GM12891 (cell line): ENCODE measurements at regions not wholly inside any gene's neighbourhood (a gene's known extent, or its start where the extent isn't known, plus 50 kb on each side); places are given as distances from the start of the nearest gene placed in this dataset.

ENCODE experiments used
- DNase-seq: peaks from one replicate; pipeline ENCODE4 v3.0.0; 2011; ENCODE audit warnings: low spot score; ENCODE audit not compliant: insufficient read length
- FAIRE-seq: peaks from 2 replicates; lab custom pipeline; 2011; peaks lifted over from hg19 to GRCh38; lab: Jason Lieb, UNC
- PAX5 ChIP-seq: IDR thresholded peaks from 2 replicates; pipeline ENCODE4 v1.6.1; 2011; ENCODE audit warnings: low read length, moderate library complexity, mild to moderate bottlenecking; ENCODE audit not compliant: insufficient read depth, severe bottlenecking
- POLR2A ChIP-seq: IDR thresholded peaks from 2 replicates; pipeline ENCODE4 v1.6.1; 2011; ENCODE audit warnings: low read depth, low read length, control low read depth
- POLR2AphosphoS5 ChIP-seq: IDR thresholded peaks from 2 replicates; pipeline ENCODE4 v1.6.1; 2011; ENCODE audit warnings: low read depth, low read length, control low read depth
- POU2F2 ChIP-seq: IDR thresholded peaks from 2 replicates; pipeline ENCODE4 v1.6.1; 2011; ENCODE audit warnings: low read depth, mild to moderate bottlenecking, control low read depth, low read length, moderate library complexity
- SPI1 ChIP-seq: IDR thresholded peaks from 2 replicates; pipeline ENCODE4 v1.6.1; 2011; ENCODE audit warnings: low read depth, low read length, control low read depth
- TAF1 ChIP-seq: IDR thresholded peaks from 2 replicates; pipeline ENCODE4 v1.6.1; 2011; ENCODE audit warnings: low read depth, low read length, control low read depth

DNA sequence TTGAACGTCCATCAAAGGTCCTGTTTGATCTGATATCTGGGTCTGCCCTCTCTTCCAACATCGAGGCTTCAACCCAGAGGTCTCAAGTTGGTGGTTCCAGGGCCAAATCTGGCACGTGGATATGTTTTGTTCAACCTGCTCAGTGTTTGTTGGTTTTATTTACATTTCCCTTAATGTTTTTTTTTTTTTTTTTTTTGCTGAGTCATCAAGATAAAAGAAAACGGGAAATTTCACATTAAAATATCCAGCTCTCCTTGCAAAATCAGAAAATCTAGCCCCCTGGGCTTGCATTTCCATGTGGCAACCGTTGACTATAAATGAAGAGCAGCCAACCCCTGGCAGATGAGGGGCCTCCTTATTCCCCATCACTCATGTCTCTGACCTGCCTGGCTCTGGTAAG lies 765.6 kb upstream of the TBX3 start:
- TF ChIP-seq POLR2AphosphoS5 (no peak), PAX5 (no peak)
- FAIRE-seq = no peak
- no peak for DNase-seq

DNA sequence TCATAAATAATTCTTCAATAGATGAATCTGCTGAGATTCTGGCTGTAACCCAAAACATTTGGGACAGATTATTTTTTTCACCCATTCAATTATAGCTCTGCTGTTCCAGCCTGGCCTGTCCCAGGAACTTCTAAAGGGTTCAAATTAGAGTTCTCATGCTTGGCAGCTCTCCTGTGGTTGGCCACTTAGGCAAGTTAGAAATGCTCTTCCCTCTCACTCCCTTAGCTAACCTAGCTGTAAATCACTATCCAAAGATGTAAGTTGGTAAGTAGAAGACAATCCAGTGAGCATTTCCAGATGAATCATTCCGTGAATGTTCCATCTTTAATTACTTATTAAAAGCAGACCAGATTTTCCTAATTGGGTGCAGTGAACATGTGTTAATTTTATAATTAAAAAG lies 760.4 kb upstream of the TBX3 start:
- DNase-seq = no peak
- no peak for TF ChIP-seq SPI1
- no peak for TF ChIP-seq POLR2AphosphoS5
- no peak for TF ChIP-seq POLR2A
- TF ChIP-seq TAF1 = no peak
- TF ChIP-seq PAX5 = no peak
- TF ChIP-seq POU2F2 = no peak
- FAIRE-seq = no peak

DNA sequence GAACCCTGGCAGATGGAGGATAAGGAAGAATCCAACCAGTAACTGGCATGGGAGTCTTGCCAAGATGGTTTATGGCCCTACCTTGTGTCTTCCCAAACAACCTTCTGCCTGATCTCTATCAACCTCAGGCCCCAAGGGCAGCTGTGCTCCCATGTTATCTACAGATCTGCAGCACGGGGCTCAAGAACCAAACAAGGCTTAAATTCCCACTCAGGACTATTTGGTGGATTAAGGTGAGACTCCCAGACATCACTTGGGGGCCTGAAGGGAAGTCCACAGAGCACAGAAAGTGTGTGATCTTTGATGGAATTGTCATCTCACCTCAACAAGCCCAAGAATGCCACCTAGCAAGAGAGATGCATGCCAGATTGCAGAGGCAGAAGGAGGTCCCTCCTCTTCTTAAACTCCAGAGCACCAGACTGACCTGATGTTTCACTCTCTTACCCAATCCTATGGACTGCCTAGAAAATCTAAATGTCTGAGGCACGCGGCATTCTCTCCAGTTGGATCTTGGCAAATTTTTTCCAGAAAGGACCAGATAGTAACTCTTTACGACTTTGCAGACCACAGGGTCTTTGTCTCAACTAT lies 759.5 kb upstream of the TBX3 start:
- no peak for FAIRE-seq
- no peak for DNase-seq
- no peak for TF ChIP-seq POLR2AphosphoS5

DNA sequence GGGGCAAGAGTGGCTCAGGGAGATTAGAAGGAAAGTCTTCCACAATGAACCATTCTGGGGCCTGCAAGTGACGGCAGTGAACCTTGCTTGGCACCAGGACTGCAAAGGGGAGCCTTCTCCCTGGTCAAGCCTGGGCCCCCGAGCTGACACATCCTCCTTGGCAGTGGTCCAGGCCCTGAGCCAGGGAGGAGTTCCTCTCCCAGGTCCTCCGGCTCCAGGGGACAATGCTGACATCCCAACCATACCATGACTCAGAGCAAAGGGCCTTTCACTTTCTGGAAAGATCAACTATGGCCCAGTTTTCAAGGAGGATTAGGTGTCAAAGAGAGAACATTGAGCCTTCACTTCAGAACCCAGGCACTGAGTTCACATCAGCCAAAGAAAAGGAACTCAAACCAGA lies 756.5 kb upstream of the TBX3 start:
- FAIRE-seq (no peak), DNase-seq (no peak)
- TF ChIP-seq TAF1 = no peak
- no peak for TF ChIP-seq POU2F2

DNA sequence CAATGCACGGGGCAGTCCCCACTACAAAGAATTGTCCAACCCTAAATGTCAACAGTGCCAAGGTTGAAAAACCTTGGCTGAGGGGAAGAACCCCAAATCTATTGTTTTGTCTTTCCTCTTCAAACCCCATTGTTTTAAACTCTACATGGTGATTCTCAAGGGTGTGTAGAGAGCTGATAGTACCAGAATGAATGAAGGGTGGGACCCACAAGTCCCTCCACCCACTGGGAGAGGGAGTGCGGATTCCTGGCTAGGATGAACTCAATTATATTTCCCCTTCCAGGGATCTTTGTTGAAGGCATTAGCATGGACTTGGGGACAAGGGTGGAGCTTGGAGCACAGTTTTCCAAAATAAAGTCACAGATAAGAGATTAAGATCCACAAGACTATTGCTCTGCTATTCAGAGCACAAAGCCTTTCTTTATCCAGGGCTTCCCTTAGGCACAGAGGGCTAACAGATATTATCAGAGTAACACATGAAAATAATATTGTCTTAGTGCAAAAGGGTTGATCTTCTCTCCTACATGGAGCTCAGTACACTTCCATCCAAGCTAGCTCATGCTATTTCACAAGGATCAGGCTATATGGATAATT lies 755.1 kb upstream of the TBX3 start:
- DNase-seq = no peak
- no peak for TF ChIP-seq PAX5
- TF ChIP-seq SPI1 = no peak
- FAIRE-seq = no peak

DNA sequence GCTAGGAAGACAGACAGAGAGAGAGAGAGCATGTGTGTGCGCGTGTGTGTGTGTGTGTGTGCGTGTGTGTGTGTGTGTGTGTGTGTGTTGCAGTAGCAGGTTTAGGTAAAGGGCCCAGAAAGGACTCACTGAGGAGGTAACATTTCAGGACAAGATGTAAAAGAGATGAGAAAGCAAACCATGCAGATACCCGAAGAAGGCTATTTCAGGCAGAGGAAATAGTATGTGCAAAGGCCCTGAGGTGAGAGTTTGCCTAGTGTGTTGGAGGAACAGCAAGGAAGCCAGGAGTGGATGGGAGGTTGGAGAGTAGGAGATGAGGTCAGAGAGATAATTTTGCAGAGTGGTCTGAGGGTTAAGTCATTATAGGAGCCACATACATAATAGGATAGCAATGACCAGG lies 754.3 kb upstream of the TBX3 start:
- DNase-seq (no peak), FAIRE-seq (no peak)
- no peak for TF ChIP-seq POLR2A
- TF ChIP-seq PAX5 = no peak

DNA sequence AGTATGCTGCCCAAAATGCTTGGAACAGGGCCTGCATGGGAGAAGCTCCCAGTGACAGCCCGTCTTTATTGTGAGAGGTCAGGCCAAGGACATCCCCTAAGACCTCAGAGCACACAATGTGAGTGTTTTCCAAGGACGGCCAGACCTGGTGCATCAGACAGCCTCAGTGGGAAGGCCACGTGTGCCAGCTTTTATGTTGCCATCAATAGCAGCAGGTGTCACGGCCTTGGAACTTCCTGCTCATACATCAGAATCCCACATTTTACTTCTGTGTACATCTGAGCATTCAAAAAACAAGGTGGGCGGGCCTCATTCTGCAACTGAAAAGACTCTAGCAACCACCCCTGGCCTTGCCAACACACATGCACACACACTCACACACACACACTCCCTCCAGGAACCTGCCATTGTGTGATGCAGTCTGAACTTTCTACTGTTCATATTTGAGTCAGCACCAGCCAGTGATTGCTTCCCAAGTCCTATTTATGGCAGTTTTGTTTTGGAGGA lies 753.1 kb upstream of the TBX3 start:
- FAIRE-seq (no peak), DNase-seq (no peak)
- no peak for TF ChIP-seq POLR2AphosphoS5
- TF ChIP-seq POU2F2 = no peak
- no peak for TF ChIP-seq POLR2A
- TF ChIP-seq PAX5 = no peak
- TF ChIP-seq TAF1 = no peak
- no peak for TF ChIP-seq SPI1

DNA sequence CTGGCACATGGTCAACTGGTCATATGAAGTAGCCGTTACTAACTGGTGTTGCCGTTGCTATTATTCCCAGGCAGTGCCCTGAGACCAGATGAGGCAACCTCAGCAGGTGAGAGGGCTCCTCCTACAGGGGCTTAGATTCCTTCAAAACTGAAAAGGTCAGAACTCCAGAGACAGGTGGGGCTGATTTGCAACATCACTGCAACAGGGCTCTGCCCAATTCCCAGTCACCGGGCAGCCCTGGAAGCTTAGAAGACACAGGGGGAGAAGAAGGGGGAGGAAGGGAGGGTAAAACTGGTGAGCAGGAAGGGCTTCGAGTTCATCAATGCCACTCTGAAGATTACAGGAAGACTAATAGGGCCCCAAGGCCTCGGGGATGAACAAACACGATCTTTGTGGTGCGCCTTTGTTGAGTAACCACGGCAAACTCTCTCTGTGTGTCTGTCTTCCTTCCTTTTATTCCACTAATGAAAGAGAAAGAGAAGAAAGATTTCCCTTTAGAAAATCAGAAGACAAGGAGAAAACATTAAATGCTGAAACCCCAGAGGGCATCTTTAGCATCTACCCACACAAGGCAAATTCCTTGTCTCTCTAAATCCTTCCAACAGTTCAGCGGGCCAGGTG lies 749.1 kb upstream of the TBX3 start:
- FAIRE-seq (no peak), DNase-seq (no peak)
- TF ChIP-seq POLR2AphosphoS5 = no peak
- TF ChIP-seq SPI1 = no peak
- no peak for TF ChIP-seq POU2F2
- TF ChIP-seq POLR2A = no peak
- TF ChIP-seq PAX5 = no peak

DNA sequence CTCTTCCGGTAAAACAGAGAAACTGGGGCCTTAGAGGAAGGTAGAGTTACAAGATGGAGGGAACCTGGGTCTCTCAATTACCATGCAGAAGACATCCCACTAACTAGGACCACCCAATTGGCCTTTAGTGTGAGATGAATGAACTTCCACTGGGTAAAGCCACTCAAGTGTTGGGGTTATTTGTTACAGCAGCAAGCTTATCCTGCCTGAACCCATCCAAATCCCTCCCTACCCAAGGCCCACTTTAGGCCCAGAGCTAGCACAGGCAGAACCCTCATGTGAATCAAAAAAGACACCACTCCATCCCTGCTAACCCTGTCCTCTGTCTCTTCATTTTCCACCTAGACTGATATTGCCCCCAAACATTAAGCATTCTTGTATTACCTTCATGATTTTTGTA lies 746.7 kb upstream of the TBX3 start:
- no peak for TF ChIP-seq POLR2A
- TF ChIP-seq POU2F2 = no peak
- no peak for TF ChIP-seq SPI1
- no peak for TF ChIP-seq POLR2AphosphoS5
- TF ChIP-seq PAX5 = no peak
- no peak for TF ChIP-seq TAF1
- DNase-seq (no peak), FAIRE-seq (no peak)

DNA sequence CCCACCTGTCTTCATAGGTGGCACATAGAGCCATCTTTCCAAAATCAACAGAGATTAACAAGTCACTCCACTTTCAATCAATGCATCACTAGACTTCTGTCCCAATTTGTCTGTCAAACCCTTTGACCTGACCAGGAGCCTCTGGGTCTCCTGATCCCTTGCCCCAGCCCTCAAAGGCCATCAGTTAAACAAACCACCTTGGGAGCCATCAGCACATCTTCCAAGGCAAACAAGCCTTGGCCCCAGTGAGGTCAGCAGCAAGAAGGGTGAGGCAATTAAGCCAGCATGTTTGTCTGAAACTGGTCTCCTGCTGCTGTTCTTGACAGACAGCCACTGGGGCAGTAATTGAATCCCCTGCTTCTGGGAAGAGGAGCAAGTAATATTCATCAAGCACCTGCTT lies 742.8 kb upstream of the TBX3 start:
- TF ChIP-seq POLR2AphosphoS5 (no peak), TAF1 (no peak), POLR2A (no peak), POU2F2 (no peak), PAX5 (no peak), SPI1 (no peak)
- no peak for FAIRE-seq
- DNase-seq = no peak

DNA sequence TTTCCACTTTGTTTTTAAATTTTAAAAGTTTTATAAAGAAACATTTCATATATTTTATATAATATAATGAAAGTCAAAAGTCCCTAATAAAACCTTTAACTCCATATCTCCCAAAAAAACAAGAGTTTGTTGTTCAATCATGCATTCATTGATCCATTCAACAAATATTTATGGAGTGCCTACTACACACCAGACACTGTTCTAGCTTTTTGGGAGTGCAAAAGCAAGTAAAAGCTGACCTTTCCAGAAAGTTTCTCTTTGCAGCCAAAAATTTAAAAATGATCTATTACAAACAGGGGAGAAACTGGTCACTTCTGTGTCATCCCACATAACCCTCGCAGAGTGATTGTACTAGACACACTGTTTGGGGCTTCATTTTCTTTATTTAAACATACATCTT lies 740.0 kb upstream of the TBX3 start:
- DNase-seq (no peak), FAIRE-seq (no peak)
- TF ChIP-seq POU2F2 = no peak
- no peak for TF ChIP-seq SPI1
- TF ChIP-seq POLR2AphosphoS5 = no peak
- TF ChIP-seq TAF1 = no peak
- TF ChIP-seq PAX5 = no peak
- TF ChIP-seq POLR2A = no peak
